ENCODE measurements at regions not wholly inside any gene's neighbourhood (a gene's known extent, or its start where the extent isn't known, plus 50 kb on each side); places are given as distances from the start of the nearest gene placed in this dataset.
A peak's percentile ranks its signal among the peaks of the same experiment; 100 is the strongest.

GRCh38 chr2:180871649-180872048, 108.8 kb upstream of the UBE2E3 start:
- Mint-ChIP-seq H3K4me3 (no peak overlapping the region), H3K27ac (ENCODE audit: unreplicated experiment) (no peak overlapping the region), H3K27me3 (ENCODE audit: low read depth) (no peaks in the 10 kb centered on the region), H3K9me3 (no peaks in the 10 kb centered on the region), H3K36me3 (ENCODE audit: low read depth) (no peaks in the 10 kb centered on the region), H3K4me1 (no peaks in the 10 kb centered on the region)
- TF ChIP-seq, protein P1, sequence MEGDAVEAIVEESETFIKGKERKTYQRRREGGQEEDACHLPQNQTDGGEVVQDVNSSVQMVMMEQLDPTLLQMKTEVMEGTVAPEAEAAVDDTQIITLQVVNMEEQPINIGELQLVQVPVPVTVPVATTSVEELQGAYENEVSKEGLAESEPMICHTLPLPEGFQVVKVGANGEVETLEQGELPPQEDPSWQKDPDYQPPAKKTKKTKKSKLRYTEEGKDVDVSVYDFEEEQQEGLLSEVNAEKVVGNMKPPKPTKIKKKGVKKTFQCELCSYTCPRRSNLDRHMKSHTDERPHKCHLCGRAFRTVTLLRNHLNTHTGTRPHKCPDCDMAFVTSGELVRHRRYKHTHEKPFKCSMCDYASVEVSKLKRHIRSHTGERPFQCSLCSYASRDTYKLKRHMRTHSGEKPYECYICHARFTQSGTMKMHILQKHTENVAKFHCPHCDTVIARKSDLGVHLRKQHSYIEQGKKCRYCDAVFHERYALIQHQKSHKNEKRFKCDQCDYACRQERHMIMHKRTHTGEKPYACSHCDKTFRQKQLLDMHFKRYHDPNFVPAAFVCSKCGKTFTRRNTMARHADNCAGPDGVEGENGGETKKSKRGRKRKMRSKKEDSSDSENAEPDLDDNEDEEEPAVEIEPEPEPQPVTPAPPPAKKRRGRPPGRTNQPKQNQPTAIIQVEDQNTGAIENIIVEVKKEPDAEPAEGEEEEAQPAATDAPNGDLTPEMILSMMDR (conservative IDR thresholded peaks at IDR 0.05) = no peak
- DNase-seq (ENCODE audit: low read depth, low spot score) = no peak

GRCh38 chr2:180849851-180850250, 130.6 kb upstream of the UBE2E3 start:
- H3K27me3 Mint-ChIP-seq (ENCODE audit: low read depth) = no peaks in the 10 kb centered on the region
- H3K4me1 Mint-ChIP-seq = no peaks in the 10 kb centered on the region
- H3K36me3 Mint-ChIP-seq (ENCODE audit: low read depth) = no peaks in the 10 kb centered on the region
- TF ChIP-seq, protein P1 (conservative IDR thresholded peaks at IDR 0.05) = no peak
- H3K27ac Mint-ChIP-seq (ENCODE audit: unreplicated experiment) = no peak overlapping the region
- H3K9me3 Mint-ChIP-seq = no peaks in the 10 kb centered on the region
- no peak overlapping the region for H3K4me3 Mint-ChIP-seq
- no peak for DNase-seq (ENCODE audit: low read depth, low spot score)

DNA sequence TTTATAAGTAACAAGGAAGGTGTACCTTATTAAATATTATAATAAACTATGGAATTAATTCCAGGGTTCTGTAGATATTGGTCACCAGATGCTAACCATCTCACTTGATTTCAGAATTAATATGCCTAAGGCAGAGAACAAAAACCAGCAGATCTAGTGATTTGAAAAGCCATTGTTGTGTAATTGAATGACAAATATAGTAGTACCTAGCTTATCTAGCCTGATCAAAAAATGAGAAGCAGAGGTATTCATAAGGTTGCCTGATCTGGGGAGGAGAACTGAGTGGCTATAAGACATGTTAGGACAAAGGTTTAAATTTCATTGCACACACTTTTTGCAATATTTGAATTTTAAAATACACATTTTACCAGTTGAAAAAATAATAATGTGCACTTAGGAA, 132.0 kb upstream of the UBE2E3 start:
- TF ChIP-seq, protein P1 (conservative IDR thresholded peaks at IDR 0.05) = no peak
- H3K27me3 Mint-ChIP-seq (ENCODE audit: low read depth) = no peaks in the 10 kb centered on the region
- no peak overlapping the region for H3K27ac Mint-ChIP-seq (ENCODE audit: unreplicated experiment)
- no peaks in the 10 kb centered on the region for H3K4me1 Mint-ChIP-seq
- no peaks in the 10 kb centered on the region for H3K9me3 Mint-ChIP-seq
- no peak for DNase-seq (ENCODE audit: low read depth, low spot score)
- H3K36me3 Mint-ChIP-seq (ENCODE audit: low read depth) = no peaks in the 10 kb centered on the region
- H3K4me3 Mint-ChIP-seq = no peak overlapping the region

GRCh38 chr2:180846756-180847472, 133.5 kb upstream of the UBE2E3 start:
- DNase-seq (ENCODE audit: low read depth, low spot score) = no peak
- Mint-ChIP-seq H3K4me1 (no peaks in the 10 kb centered on the region), H3K27ac (ENCODE audit: unreplicated experiment) (no peak overlapping the region), H3K27me3 (ENCODE audit: low read depth) (no peaks in the 10 kb centered on the region), H3K36me3 (ENCODE audit: low read depth) (no peaks in the 10 kb centered on the region), H3K4me3 (no peak overlapping the region), H3K9me3 (no peaks in the 10 kb centered on the region)
- TF ChIP-seq, protein P1 (conservative IDR thresholded peaks at IDR 0.05) = peak; percentile 36

DNA sequence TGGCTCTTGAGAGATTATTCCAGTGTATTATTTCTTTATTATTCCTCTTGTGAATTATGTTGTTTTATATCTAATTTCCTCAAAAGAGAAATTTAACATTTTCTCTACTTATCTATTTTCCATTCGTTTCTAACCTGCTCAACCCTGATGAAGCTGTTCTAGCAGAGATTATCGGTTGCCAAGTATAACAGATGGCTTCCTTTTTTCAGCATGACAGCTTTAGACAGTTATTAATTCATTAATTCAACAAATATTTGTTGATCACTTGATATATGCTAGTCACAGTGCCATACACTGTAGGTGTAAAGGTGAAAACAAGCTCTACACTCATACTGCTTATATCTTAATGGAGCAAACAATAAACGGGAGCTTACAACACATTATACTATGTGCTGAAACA, 137.9 kb upstream of the UBE2E3 start:
- TF ChIP-seq, protein P1 (conservative IDR thresholded peaks at IDR 0.05) = no peak
- DNase-seq (ENCODE audit: low read depth, low spot score) = no peak
- H3K4me1 Mint-ChIP-seq = no peaks in the 10 kb centered on the region

More for the DNA sequence above, 137.9 kb upstream of the UBE2E3 start:
- Mint-ChIP-seq H3K9me3 (peaks cover 4% of the 10 kb centered on the region), H3K36me3 (ENCODE audit: low read depth) (peaks cover 2% of the 10 kb centered on the region), H3K27ac (ENCODE audit: unreplicated experiment) (no peak overlapping the region), H3K4me3 (no peak overlapping the region), H3K27me3 (ENCODE audit: low read depth) (no peaks in the 10 kb centered on the region)
